Endothelial cell of umbilical vein (primary cell): ENCODE measurements at regions not wholly inside any gene's neighbourhood (a gene's known extent, or its start where the extent isn't known, plus 50 kb on each side); places are given as distances from the start of the nearest gene placed in this dataset.

Source experiments
- BruUV-seq: library from RNA; stranded (reverse); fragments of 400-500 nt; replicated peaks from 2 replicates; lab custom pipeline; 2021; lab: Mats Ljungman, UMichigan
- CTCF ChIA-PET: fragments of 300-600, 350-600 bp; sonication (Branson Sonifier 250); formaldehyde crosslinking; loops from one replicate; lab custom pipeline; 2021; ENCODE audit warnings: antibody characterized with exemption, inconsistent platforms; lab: Charles Lee
- POLR2A ChIA-PET: fragments of 300-600, 350-600 bp; sonication (Branson Sonifier 250); formaldehyde crosslinking; loops from one replicate; lab custom pipeline; 2021; ENCODE audit warnings: antibody characterized with exemption, inconsistent platforms; lab: Charles Lee
- DNase-seq: peaks from one replicate; pipeline ENCODE4 v3.0.0-alpha.2; 2011; ENCODE audit warnings: low read depth, low spot score
- FAIRE-seq: peaks from 2 replicates; lab custom pipeline; 2011; peaks lifted over from hg19 to GRCh38; lab: Jason Lieb, UNC
- H2AFZ ChIP-seq: 2 replicates; pipeline ENCODE4 v1.6.0; 2012; ENCODE audit warnings: low read depth, low read length, control low read depth, inconsistent platforms
- H3K27ac ChIP-seq: 2 replicates; pipeline ENCODE4 v1.5.1; 2011; ENCODE audit warnings: low read depth, mild to moderate bottlenecking, control low read depth, low read length, moderate library complexity; ENCODE audit not compliant: insufficient read depth
- H3K27me3 ChIP-seq, 2 experiments: 2 replicates each; pipeline versions ENCODE4 v1.6.0 to v1.6.1; 2011; ENCODE audit warnings: low read length in 2 of 2, mixed read lengths in 1 of 2; ENCODE audit not compliant: control insufficient read depth in 2 of 2, insufficient read depth in 2 of 2
- H3K36me3 ChIP-seq, 2 experiments: 2 replicates in 1 of 2; 3 replicates in 1 of 2; pipeline ENCODE4 v1.5.1; 2011; ENCODE audit warnings: low read length in 2 of 2, mild to moderate bottlenecking in 1 of 2, moderate library complexity in 1 of 2; ENCODE audit not compliant: control insufficient read depth in 2 of 2, insufficient read depth in 2 of 2; ENCODE audit errors: extremely low read depth in 1 of 2
- H3K4me1 ChIP-seq: 3 replicates; pipeline ENCODE4 v1.5.1; 2011; ENCODE audit warnings: mild to moderate bottlenecking, low read length; ENCODE audit not compliant: control insufficient read depth, insufficient read depth; ENCODE audit errors: extremely low read depth
- H3K4me2 ChIP-seq: 2 replicates; pipeline ENCODE4 v1.6.1; 2011; ENCODE audit warnings: low read length, control low read depth, mixed read lengths; ENCODE audit not compliant: insufficient read depth
- H3K4me3 ChIP-seq, 3 experiments: fragments of 200-600 bp in 1 of 3; sonication (generic), shearing (Covaris generic) in 1 of 3; replicated peaks in 1 of 3; 2 replicates each; pipeline ENCODE4 v1.5.1; 2011 to 2016; ENCODE audit warnings: control low read depth in 3 of 3, low read length in 3 of 3, mild to moderate bottlenecking in 2 of 3, inconsistent platforms in 1 of 3, low read depth in 1 of 3, moderate library complexity in 1 of 3; ENCODE audit not compliant: insufficient read depth in 1 of 3
- H3K79me2 ChIP-seq: 2 replicates; pipeline ENCODE4 v1.6.0; 2012; ENCODE audit warnings: low read length, inconsistent platforms; ENCODE audit not compliant: control insufficient read depth, insufficient read depth
- H3K9ac ChIP-seq: replicated peaks from 2 replicates; pipeline ENCODE3; 2011; ENCODE audit warnings: low read length, control low read depth; ENCODE audit not compliant: insufficient read depth; ENCODE audit errors: extremely low read depth
- H3K9me1 ChIP-seq: replicated peaks from 3 replicates; pipeline ENCODE4 v1.6.0; 2011; ENCODE audit warnings: mild to moderate bottlenecking, low read length; ENCODE audit not compliant: control insufficient read depth, insufficient read depth; ENCODE audit errors: extremely low read depth
- H3K9me3 ChIP-seq: replicated peaks from 2 replicates; pipeline ENCODE4 v1.5.1; 2012; ENCODE audit warnings: low read length, inconsistent platforms; ENCODE audit not compliant: control insufficient read depth, insufficient read depth
- H4K20me1 ChIP-seq: replicated peaks from 2 replicates; pipeline ENCODE3; 2011; ENCODE audit warnings: mild to moderate bottlenecking, low read length; ENCODE audit not compliant: control insufficient read depth, insufficient read depth; ENCODE audit errors: extremely low read depth
- CTCF ChIP-seq, 2 donors: IDR thresholded peaks; 1 replicate in 1 of 2; 2 replicates in 1 of 2; pipeline ENCODE4 v1.5.1; 2011; ENCODE audit warnings: low read length in 2 of 2, mild to moderate bottlenecking in 2 of 2, moderate library complexity in 2 of 2, control low read depth in 1 of 2, inconsistent platforms in 1 of 2, low read depth in 1 of 2; ENCODE audit not compliant: insufficient read depth in 1 of 2; ENCODE audit errors: extremely low read depth in 1 of 2
- EZH2 ChIP-seq: IDR thresholded peaks from 2 replicates; pipeline ENCODE4 v1.6.1; 2012; ENCODE audit warnings: borderline replicate concordance, low read depth, mild to moderate bottlenecking, moderate library complexity, low read length, inconsistent platforms; ENCODE audit not compliant: severe bottlenecking
- FOS ChIP-seq: IDR thresholded peaks from 2 replicates; pipeline ENCODE4 v1.6.1; 2011; ENCODE audit warnings: mild to moderate bottlenecking, low read length, moderate library complexity, borderline replicate concordance; ENCODE audit not compliant: insufficient read depth
- GATA2 ChIP-seq: IDR thresholded peaks from 2 replicates; pipeline ENCODE4 v1.7.0; 2011; ENCODE audit warnings: low read depth, mild to moderate bottlenecking, moderate library complexity, mixed read lengths, low read length; ENCODE audit not compliant: insufficient read length, insufficient read depth
- JUN ChIP-seq: IDR thresholded peaks from 2 replicates; pipeline ENCODE4 v1.6.1; 2011; ENCODE audit warnings: borderline replicate concordance, low read depth; ENCODE audit not compliant: insufficient read length, insufficient read depth
- MYC ChIP-seq: IDR thresholded peaks from one replicate; pipeline ENCODE4 v1.6.1; 2011; ENCODE audit warnings: mild to moderate bottlenecking, low read depth, low read length
- POLR2A ChIP-seq: IDR thresholded peaks from 2 replicates; pipeline ENCODE4 v1.6.1; 2012; ENCODE audit warnings: low read depth, mild to moderate bottlenecking, control low read depth, low read length
- POLR2AphosphoS5 ChIP-seq: IDR thresholded peaks from 2 replicates; pipeline ENCODE4 v1.6.1; 2012; ENCODE audit warnings: low read depth, mild to moderate bottlenecking, control low read depth, low read length, moderate library complexity; ENCODE audit not compliant: insufficient read depth
- dilution Hi-C: fragments of 300-500 bp; cut with MboI; formaldehyde crosslinking; loops from one replicate; pipeline ENCODE4 v1.15.0; 2019; ENCODE audit warnings: low sequenced_read_pairs; ENCODE audit not compliant: extremely low pct_ligation_motif_present
- intact Hi-C: fragments of 100-400 bp; cut with micrococcal nuclease; formaldehyde crosslinking; loops from one replicate; pipeline ENCODE4 v1.10.0; 2022
- TF ChIP-seq, protein P1 (sequence below): IDR thresholded peaks from 2 replicates; pipeline ENCODE4 v1.6.1; 2011; ENCODE audit not compliant: insufficient read depth, insufficient read length

GRCh38 chr2:163121483-163121882 lies 282.9 kb upstream of the KCNH7 start:
- Histone ChIP-seq H3K4me2 (no peak overlapping the region), H3K36me3 (no peaks in the 10 kb centered on the region), H3K4me1 (no peaks in the 10 kb centered on the region), H3K9ac (no peak overlapping the region), H3K9me3 (no peaks in the 10 kb centered on the region), H3K4me3 (no peak overlapping the region), H4K20me1 (no peaks in the 10 kb centered on the region), H3K9me1 (no peaks in the 10 kb centered on the region), H3K79me2 (no peaks in the 10 kb centered on the region), H3K27ac (no peak overlapping the region), H2AFZ (no peak overlapping the region), H3K27me3 (no peaks in the 10 kb centered on the region)
- FAIRE-seq (no peak), DNase-seq (no peak)
- dilution Hi-C loops (no loop called here), intact Hi-C loops (no loop called here)
- POLR2A ChIA-PET = no interaction called here
- CTCF ChIA-PET = no interaction called here
- no peak for TF ChIP-seq POLR2AphosphoS5
- no peak for TF ChIP-seq CTCF (IDR thresholded peaks at IDR 0.05; ENCODE audit: extremely low read depth in 1 of 2, insufficient read depth in 1 of 2, low read depth in 1 of 2, low read length in 2 of 2)
- no peak for TF ChIP-seq GATA2
- TF ChIP-seq MYC = no peak
- TF ChIP-seq FOS = no peak
- TF ChIP-seq EZH2 = no peak
- TF ChIP-seq, protein P1, sequence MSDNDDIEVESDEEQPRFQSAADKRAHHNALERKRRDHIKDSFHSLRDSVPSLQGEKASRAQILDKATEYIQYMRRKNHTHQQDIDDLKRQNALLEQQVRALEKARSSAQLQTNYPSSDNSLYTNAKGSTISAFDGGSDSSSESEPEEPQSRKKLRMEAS = no peak
- no peak for TF ChIP-seq JUN
- no peak for TF ChIP-seq POLR2A
- no TSS peak for BruUV-seq
